Activated T-cell treated with anti-CD3 and anti-CD28 coated beads, Interleukin-2, amount 50 U/mL, for 1 hour (primary cell): ENCODE measurements at regions not wholly inside any gene's neighbourhood (a gene's known extent, or its start where the extent isn't known, plus 50 kb on each side); places are given as distances from the start of the nearest gene placed in this dataset.

Experiments
- DNase-seq: peaks from one replicate; pipeline ENCODE4 v3.0.0-alpha.2; 2020

GRCh38 chr6:14746139-14746837 is 499.6 kb upstream of the JARID2 start:
- no peak for DNase-seq

- DNase-seq, result no peak
Observed at GRCh38 chr6:14747881-14748520, 497.9 kb upstream of the JARID2 start.

- DNase-seq, result no peak
Observed at GRCh38 chr6:14748679-14749078, 497.2 kb upstream of the JARID2 start.

- DNase-seq, result no peak
Observed at GRCh38 chr6:14750059-14750661, 495.7 kb upstream of the JARID2 start.

- no peak for DNase-seq
Observed at GRCh38 chr6:14751645-14752175, 494.2 kb upstream of the JARID2 start.

- DNase-seq, result peak; percentile 26
Observed at GRCh38 chr6:14754751-14755513, 490.9 kb upstream of the JARID2 start.

GRCh38 chr6:14756340-14756739 is 489.5 kb upstream of the JARID2 start:
- DNase-seq, result no peak

GRCh38 chr6:14757014-14757413 is 488.9 kb upstream of the JARID2 start:
- no peak for DNase-seq

GRCh38 chr6:14757418-14757817 is 488.5 kb upstream of the JARID2 start:
- DNase-seq, result no peak

GRCh38 chr6:14758421-14759081 is 487.3 kb upstream of the JARID2 start:
- DNase-seq, result no peak

- DNase-seq, result no peak
Observed at GRCh38 chr6:14759976-14760672, 485.7 kb upstream of the JARID2 start.

- no peak for DNase-seq
Observed at GRCh38 chr6:14762077-14762476, 483.8 kb upstream of the JARID2 start.

GRCh38 chr6:14763139-14763538 is 482.7 kb upstream of the JARID2 start:
- DNase-seq, result no peak

GRCh38 chr6:14763616-14764015 is 482.3 kb upstream of the JARID2 start:
- no peak for DNase-seq

- no peak for DNase-seq
Observed at GRCh38 chr6:14765106-14765505, 480.8 kb upstream of the JARID2 start.

GRCh38 chr6:14765721-14766390 is 480.0 kb upstream of the JARID2 start:
- DNase-seq, result no peak

GRCh38 chr6:14766391-14766994 is 479.4 kb upstream of the JARID2 start:
- DNase-seq, result no peak

GRCh38 chr6:14767226-14767625 is 478.6 kb upstream of the JARID2 start:
- DNase-seq, result no peak

GRCh38 chr6:14770040-14770439 is 475.8 kb upstream of the JARID2 start:
- no peak for DNase-seq

- DNase-seq, result no peak
Observed at GRCh38 chr6:14770572-14770971, 475.3 kb upstream of the JARID2 start.

- no peak for DNase-seq
Observed at GRCh38 chr6:14771016-14771415, 474.9 kb upstream of the JARID2 start.
